ENCODE measurements at regions not wholly inside any gene's neighbourhood (a gene's known extent, or its start where the extent isn't known, plus 50 kb on each side); places are given as distances from the start of the nearest gene placed in this dataset.

DNA sequence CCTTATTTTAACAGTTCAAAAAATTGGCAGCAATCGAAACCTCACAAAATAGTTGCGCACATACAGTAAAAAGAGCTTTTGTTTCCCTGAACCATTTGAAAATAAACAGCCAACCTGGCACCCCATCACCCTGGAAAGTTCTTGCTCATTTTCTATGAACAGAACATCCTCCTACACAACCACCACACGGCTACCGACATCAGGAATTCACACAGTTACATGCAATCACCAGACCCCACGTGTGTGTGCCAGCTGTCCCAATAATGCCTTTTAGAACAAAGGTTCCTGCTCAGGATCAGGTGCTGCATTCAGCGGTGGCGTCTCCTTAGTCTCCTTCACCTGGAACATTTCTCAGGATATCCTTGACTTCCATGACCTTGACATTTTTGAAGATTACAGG lies 186.5 kb downstream of the KLF13 start:
- Histone ChIP-seq H3K4me1 (ENCODE audit: control insufficient read depth in 1 of 2, extremely low read depth in 1 of 2, insufficient read depth in 2 of 2, low read length in 2 of 2) (peaks cover 7 to 9% of the 10 kb centered on the region in 2 experiments), H3K9me3 (no peaks in the 10 kb centered on the region), H3K27ac (ENCODE audit: low read length) (no peak overlapping the region), H3K27me3 (replicated peaks in 1 of 2; ENCODE audit: control insufficient read depth in 2 of 2, extremely low read depth in 1 of 2, insufficient read depth in 2 of 2, low read length in 1 of 2) (peaks cover 0 to 27% of the 10 kb centered on the region in 2 experiments), H3K4me3 (ENCODE audit: control insufficient read depth in 1 of 2, extremely low read depth in 1 of 2, low read length in 1 of 2) (no peak overlapping the region), H3K36me3 (ENCODE audit: control insufficient read depth in 2 of 2, extremely low read depth in 1 of 2, insufficient read depth in 1 of 2, low read length in 1 of 2) (no peaks in the 10 kb centered on the region)
- Mint-ChIP-seq H3K27ac (peak overlapping the region in 1 of 2 donors; percentile 8), H3K4me3 (no peak overlapping the region), H3K36me3 (no peaks in the 10 kb centered on the region), H3K9me3 (no peaks in the 10 kb centered on the region), H3K27me3 (peaks cover 9 to 10% of the 10 kb centered on the region in 2 donors), H3K4me1 (peaks cover 14 to 29% (median 21%) of the 10 kb centered on the region in 3 donors)
- DNase-seq = peak in 1 of 35 experiments; percentile 3
- no peak for ATAC-seq (replicated peaks in 1 of 4)
- 80% methylated on average over 5 of the region's 7 CpGs for WGBS (ENCODE audit: insufficient coverage)
- ChIA-PET CTCF (interaction anchor here in 1 of 2 donors (0.6 kb wide), 1 partner anchor 24 kb away, joined by 3 read pairs; no protein-coding TSS in a partner anchor), POLR2A (no interaction called here)

DNA sequence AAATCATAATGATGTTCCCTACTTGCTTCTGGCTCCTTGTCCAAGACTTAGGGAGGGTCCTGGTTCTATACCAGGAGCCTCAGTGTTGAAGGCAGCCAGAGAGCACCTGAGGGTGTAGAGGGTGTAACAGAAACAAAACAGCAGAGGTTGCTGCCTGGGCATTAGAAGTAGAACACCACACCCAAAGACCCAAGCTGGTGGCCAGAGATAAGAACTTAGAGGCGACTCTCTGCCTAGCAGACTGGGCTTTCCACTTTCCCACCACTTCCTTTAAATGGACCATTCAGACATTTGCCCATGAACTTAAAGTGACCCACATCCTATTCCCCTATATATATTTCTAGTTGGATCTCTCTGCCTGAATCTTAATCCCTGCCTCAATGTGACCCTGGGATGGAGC lies 189.8 kb downstream of the KLF13 start:
- Histone ChIP-seq H3K4me1 (ENCODE audit: control insufficient read depth in 1 of 2, extremely low read depth in 1 of 2, insufficient read depth in 2 of 2, low read length in 2 of 2) (peaks cover 7 to 9% of the 10 kb centered on the region in 2 experiments), H3K4me3 (ENCODE audit: control insufficient read depth in 1 of 2, extremely low read depth in 1 of 2, low read length in 1 of 2) (no peak overlapping the region), H3K9me3 (no peaks in the 10 kb centered on the region), H3K27me3 (replicated peaks in 1 of 2; ENCODE audit: control insufficient read depth in 2 of 2, extremely low read depth in 1 of 2, insufficient read depth in 2 of 2, low read length in 1 of 2) (peaks cover 0 to 27% of the 10 kb centered on the region in 2 experiments), H3K27ac (ENCODE audit: low read length) (no peak overlapping the region), H3K36me3 (ENCODE audit: control insufficient read depth in 2 of 2, extremely low read depth in 1 of 2, insufficient read depth in 1 of 2, low read length in 1 of 2) (no peaks in the 10 kb centered on the region)
- H3K4me1 Mint-ChIP-seq = peaks cover 14 to 29% (median 21%) of the 10 kb centered on the region in 3 donors
- no peaks in the 10 kb centered on the region for H3K36me3 Mint-ChIP-seq
- H3K27me3 Mint-ChIP-seq = peaks cover 10 to 12% of the 10 kb centered on the region in 2 donors
- no peak for ATAC-seq (replicated peaks in 1 of 4)
- no peak overlapping the region for H3K27ac Mint-ChIP-seq
- H3K9me3 Mint-ChIP-seq = no peaks in the 10 kb centered on the region
- no peak for DNase-seq
- ChIA-PET POLR2A (no interaction called here), CTCF (no interaction called here)
- no peak overlapping the region for H3K4me3 Mint-ChIP-seq
- 60% methylated on average over 1 of the region's 1 CpG for WGBS (ENCODE audit: insufficient coverage)

DNA sequence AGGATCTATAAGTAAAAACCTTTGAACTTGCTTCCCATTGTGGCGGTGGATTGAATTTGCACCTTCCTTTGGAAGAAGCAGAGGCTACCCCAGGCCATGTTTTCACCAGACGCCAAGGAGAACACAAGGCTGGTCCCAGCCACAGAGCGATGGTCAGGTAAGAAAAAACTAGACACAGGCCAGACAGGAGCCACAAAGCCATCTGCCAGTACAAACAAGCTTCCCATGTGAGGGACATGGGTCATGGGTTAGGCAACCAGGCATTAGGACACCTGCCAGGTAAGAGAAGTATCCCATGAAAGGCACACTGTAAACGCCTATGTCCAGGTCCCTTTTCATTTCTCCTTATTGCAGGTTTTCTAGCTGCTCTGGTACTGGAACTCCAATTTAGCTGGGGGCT lies 190.2 kb downstream of the KLF13 start:
- H3K9me3 Mint-ChIP-seq = no peaks in the 10 kb centered on the region
- ATAC-seq (replicated peaks in 1 of 4) = no peak
- WGBS (ENCODE audit: insufficient coverage) = 75% methylated on average over 4 of the region's 4 CpGs
- Histone ChIP-seq H3K9me3 (no peaks in the 10 kb centered on the region), H3K4me1 (ENCODE audit: control insufficient read depth in 1 of 2, extremely low read depth in 1 of 2, insufficient read depth in 2 of 2, low read length in 2 of 2) (peaks cover 4 to 8% of the 10 kb centered on the region in 2 experiments), H3K36me3 (ENCODE audit: control insufficient read depth in 2 of 2, extremely low read depth in 1 of 2, insufficient read depth in 1 of 2, low read length in 1 of 2) (no peaks in the 10 kb centered on the region), H3K4me3 (ENCODE audit: control insufficient read depth in 1 of 2, extremely low read depth in 1 of 2, low read length in 1 of 2) (no peak overlapping the region), H3K27ac (ENCODE audit: low read length) (no peak overlapping the region), H3K27me3 (replicated peaks in 1 of 2; ENCODE audit: control insufficient read depth in 2 of 2, extremely low read depth in 1 of 2, insufficient read depth in 2 of 2, low read length in 1 of 2) (peaks cover 0 to 27% of the 10 kb centered on the region in 2 experiments)
- no peak for DNase-seq
- ChIA-PET POLR2A (no interaction called here), CTCF (no interaction called here)
- H3K27me3 Mint-ChIP-seq = peaks cover 10 to 12% of the 10 kb centered on the region in 2 donors
- H3K27ac Mint-ChIP-seq = no peak overlapping the region
- H3K4me1 Mint-ChIP-seq = peaks cover 12 to 27% (median 19%) of the 10 kb centered on the region in 3 donors
- no peaks in the 10 kb centered on the region for H3K36me3 Mint-ChIP-seq
- no peak overlapping the region for H3K4me3 Mint-ChIP-seq

GRCh38 chr15:31517711-31518110 lies 191.1 kb downstream of the KLF13 start:
- ChIA-PET CTCF (no interaction called here), POLR2A (no interaction called here)
- Histone ChIP-seq H3K36me3 (ENCODE audit: control insufficient read depth in 2 of 2, extremely low read depth in 1 of 2, insufficient read depth in 1 of 2, low read length in 1 of 2) (no peaks in the 10 kb centered on the region), H3K4me1 (ENCODE audit: control insufficient read depth in 1 of 2, extremely low read depth in 1 of 2, insufficient read depth in 2 of 2, low read length in 2 of 2) (no peaks in the 10 kb centered on the region), H3K27ac (ENCODE audit: low read length) (no peak overlapping the region), H3K4me3 (ENCODE audit: control insufficient read depth in 1 of 2, extremely low read depth in 1 of 2, low read length in 1 of 2) (no peak overlapping the region), H3K27me3 (replicated peaks in 1 of 2; ENCODE audit: control insufficient read depth in 2 of 2, extremely low read depth in 1 of 2, insufficient read depth in 2 of 2, low read length in 1 of 2) (peaks cover 0 to 27% of the 10 kb centered on the region in 2 experiments), H3K9me3 (no peaks in the 10 kb centered on the region)
- DNase-seq (no peak), ATAC-seq (replicated peaks in 1 of 4) (no peak)
- H3K27me3 Mint-ChIP-seq = peaks cover 10 to 12% of the 10 kb centered on the region in 2 donors
- peaks cover 5 to 19% (median 11%) of the 10 kb centered on the region in 3 donors for H3K4me1 Mint-ChIP-seq
- WGBS (ENCODE audit: insufficient coverage) = 100% methylated on average over 2 of the region's 5 CpGs
- no peak overlapping the region for H3K27ac Mint-ChIP-seq
- H3K4me3 Mint-ChIP-seq = no peak overlapping the region
- H3K9me3 Mint-ChIP-seq = no peaks in the 10 kb centered on the region
- no peaks in the 10 kb centered on the region for H3K36me3 Mint-ChIP-seq

- CTCF ChIA-PET = no interaction called here
- 68% methylated on average over 3 of the region's 4 CpGs for WGBS (ENCODE audit: insufficient coverage)
- Histone ChIP-seq H3K27ac (ENCODE audit: low read length) (no peak overlapping the region), H3K9me3 (no peaks in the 10 kb centered on the region), H3K27me3 (replicated peaks in 1 of 2; ENCODE audit: control insufficient read depth in 2 of 2, extremely low read depth in 1 of 2, insufficient read depth in 2 of 2, low read length in 1 of 2) (peaks cover 0 to 25% of the 10 kb centered on the region in 2 experiments), H3K4me3 (ENCODE audit: control insufficient read depth in 1 of 2, extremely low read depth in 1 of 2, low read length in 1 of 2) (no peak overlapping the region), H3K36me3 (ENCODE audit: control insufficient read depth in 2 of 2, extremely low read depth in 1 of 2, insufficient read depth in 1 of 2, low read length in 1 of 2) (no peaks in the 10 kb centered on the region), H3K4me1 (ENCODE audit: control insufficient read depth in 1 of 2, extremely low read depth in 1 of 2, insufficient read depth in 2 of 2, low read length in 2 of 2) (no peaks in the 10 kb centered on the region)
- H3K4me1 Mint-ChIP-seq = no peaks in the 10 kb centered on the region
- H3K27me3 Mint-ChIP-seq = peaks cover 7 to 8% of the 10 kb centered on the region in 2 donors
- H3K27ac Mint-ChIP-seq = no peak overlapping the region
- DNase-seq (no peak), ATAC-seq (replicated peaks in 1 of 4) (no peak)
- no peaks in the 10 kb centered on the region for H3K36me3 Mint-ChIP-seq
- no peak overlapping the region for H3K4me3 Mint-ChIP-seq
- H3K9me3 Mint-ChIP-seq = no peaks in the 10 kb centered on the region
- POLR2A ChIA-PET = interaction anchor here in 1 of 2 donors (0.6 kb wide), 1 partner anchor 282 kb away, joined by 9 read pairs; no protein-coding TSS in a partner anchor
Measured at GRCh38 chr15:31522028-31522427, 195.4 kb downstream of the KLF13 start.

- no peaks in the 10 kb centered on the region for H3K9me3 ChIP-seq
- 77% methylated on average over 7 of the region's 10 CpGs for WGBS (ENCODE audit: insufficient coverage)
- H3K27me3 Mint-ChIP-seq = peaks cover 3 to 12% of the 10 kb centered on the region in 2 donors
- peaks cover 0 to 31% of the 10 kb centered on the region in 2 experiments for H3K27me3 ChIP-seq (replicated peaks in 1 of 2; ENCODE audit: control insufficient read depth in 2 of 2, extremely low read depth in 1 of 2, insufficient read depth in 2 of 2, low read length in 1 of 2)
- no peak overlapping the region for H3K27ac Mint-ChIP-seq
- ATAC-seq (replicated peaks in 1 of 4) (no peak), DNase-seq (no peak)
- H3K4me3 Mint-ChIP-seq = no peak overlapping the region
- H3K27ac ChIP-seq (ENCODE audit: low read length) = no peak overlapping the region
- H3K9me3 Mint-ChIP-seq = no peaks in the 10 kb centered on the region
- POLR2A ChIA-PET = no interaction called here
- H3K36me3 Mint-ChIP-seq = no peaks in the 10 kb centered on the region
- CTCF ChIA-PET = no interaction called here
- no peak overlapping the region for H3K4me3 ChIP-seq (ENCODE audit: control insufficient read depth in 1 of 2, extremely low read depth in 1 of 2, low read length in 1 of 2)
- no peaks in the 10 kb centered on the region for H3K4me1 Mint-ChIP-seq
- H3K36me3 ChIP-seq (ENCODE audit: control insufficient read depth in 2 of 2, extremely low read depth in 1 of 2, insufficient read depth in 1 of 2, low read length in 1 of 2) = no peaks in the 10 kb centered on the region
- H3K4me1 ChIP-seq (ENCODE audit: control insufficient read depth in 1 of 2, extremely low read depth in 1 of 2, insufficient read depth in 2 of 2, low read length in 2 of 2) = no peaks in the 10 kb centered on the region
Measured at GRCh38 chr15:31523027-31523654, 196.5 kb downstream of the KLF13 start.
